ENCODE measurements at regions not wholly inside any gene's neighbourhood (a gene's known extent, or its start where the extent isn't known, plus 50 kb on each side); places are given as distances from the start of the nearest gene placed in this dataset.

DNA sequence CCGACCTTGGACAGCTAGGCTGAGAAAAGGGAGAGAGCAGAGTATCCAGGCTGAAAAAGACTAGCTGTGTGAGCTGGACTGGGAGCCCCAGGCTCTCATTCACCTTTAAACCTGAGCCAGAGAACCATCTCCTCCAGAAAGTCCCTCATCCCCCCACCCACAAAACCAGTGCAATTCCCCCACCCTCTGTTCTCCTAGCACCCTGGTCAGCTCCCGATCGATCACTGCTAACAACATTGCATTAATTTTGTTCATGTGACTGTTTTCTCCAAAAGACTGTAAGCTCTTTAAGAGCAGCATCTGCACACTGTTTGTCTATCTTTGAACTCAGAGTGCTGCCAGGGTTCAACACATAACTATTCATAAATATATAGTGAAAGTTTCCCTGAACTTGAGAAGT lies 67.1 kb upstream of the NFASC start:
- 100% methylated on average over 2 of the region's 3 CpGs for WGBS (ENCODE audit: insufficient coverage)
- Histone ChIP-seq H3K9me3 (ENCODE audit: control extremely low read depth in 1 of 5, control insufficient read depth in 4 of 5, insufficient read depth in 2 of 5, low read depth in 1 of 5, low read length in 4 of 5) (no peaks in the 10 kb centered on the region), H3K27me3 (replicated peaks in 2 of 5; ENCODE audit: control insufficient read depth in 4 of 5, insufficient read depth in 5 of 5, low read length in 4 of 5) (peaks cover 0 to 2% (median 0%) of the 10 kb centered on the region in 5 experiments), H3K36me3 (ENCODE audit: control insufficient read depth in 4 of 4, insufficient read depth in 4 of 4, low read length in 3 of 4) (no peaks in the 10 kb centered on the region), H3K27ac (ENCODE audit: insufficient read depth in 1 of 2, low read depth in 1 of 2, low read length in 2 of 2, poor library complexity in 1 of 2, severe bottlenecking in 2 of 2) (no peak overlapping the region), H3K4me1 (ENCODE audit: control extremely low read depth in 1 of 4, control insufficient read depth in 4 of 4, insufficient read depth in 4 of 4, low read length in 3 of 4) (peaks cover 3 to 20% (median 10%) of the 10 kb centered on the region in 4 experiments), H3K4me3 (ENCODE audit: control insufficient read depth in 1 of 7, extremely low read depth in 1 of 7, insufficient read depth in 4 of 7, low read depth in 2 of 7, low read length in 6 of 7) (no peak overlapping the region)
- ChIA-PET POLR2A (no interaction called here), CTCF (interaction anchor here (0.7 to 9.4 kb wide), 8 partner anchors 11 to 240 kb away, joined by 3 to 168 read pairs (median 3); no protein-coding TSS in a partner anchor)
- DNase-seq = no peak

DNA sequence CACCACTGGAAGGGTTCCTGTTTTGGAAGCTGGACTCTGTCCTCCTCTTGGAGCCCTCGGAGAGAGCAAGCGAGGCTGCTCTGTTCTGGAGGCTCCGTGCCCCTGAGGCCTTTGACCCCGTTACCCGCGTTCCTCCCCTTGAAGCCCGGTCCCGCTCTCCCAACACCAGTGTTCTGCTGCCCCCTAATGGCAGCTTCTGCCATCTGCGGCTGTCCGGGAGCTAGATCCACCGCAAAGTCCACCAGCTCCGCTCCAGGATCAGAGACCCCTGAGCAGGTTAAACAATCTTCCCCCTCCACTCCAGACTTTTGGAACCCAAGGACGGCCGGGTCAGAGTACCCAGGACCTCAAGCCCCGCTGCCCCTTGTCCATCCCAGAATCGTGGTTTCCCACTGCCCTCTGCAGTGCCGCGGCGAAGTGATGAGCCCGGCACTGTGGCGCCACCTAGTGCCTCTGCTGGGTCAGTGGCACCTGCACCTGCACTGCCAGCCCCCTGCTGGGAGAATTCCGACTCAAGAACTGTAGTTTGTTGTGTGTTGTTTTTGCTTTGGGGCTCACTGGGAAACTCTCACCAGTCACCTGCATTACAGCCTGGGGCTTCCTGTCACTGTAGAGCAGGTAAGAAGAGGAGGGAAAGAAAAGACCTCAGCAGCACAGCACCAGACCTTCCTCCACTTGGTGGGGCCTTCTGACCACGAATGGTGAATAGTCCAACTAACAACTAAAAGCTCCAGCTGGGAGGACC lies 63.5 kb upstream of the NFASC start:
- WGBS (ENCODE audit: insufficient coverage) = 0% methylated on average over 21 of the region's 23 CpGs
- peak; percentile 87 to 91 (median 89) for DNase-seq
- H3K9me3 ChIP-seq (ENCODE audit: control extremely low read depth in 1 of 5, control insufficient read depth in 4 of 5, insufficient read depth in 2 of 5, low read depth in 1 of 5, low read length in 4 of 5) = no peaks in the 10 kb centered on the region
- ChIA-PET CTCF (interaction anchor here (0.6 to 9.4 kb wide), 49 partner anchors 12 to 450 kb away, joined by 3 to 168 read pairs (median 4); partner anchors contain the start of gene PIK3C2B), POLR2A (interaction anchor here (0.6 kb wide), 1 partner anchor 242 kb away, joined by 4 read pairs; no protein-coding TSS in a partner anchor)
- H3K4me1 ChIP-seq (ENCODE audit: control extremely low read depth in 1 of 4, control insufficient read depth in 4 of 4, insufficient read depth in 4 of 4, low read length in 3 of 4) = peaks cover 3 to 20% (median 10%) of the 10 kb centered on the region in 4 experiments
- no peaks in the 10 kb centered on the region for H3K27me3 ChIP-seq (replicated peaks in 2 of 5; ENCODE audit: control insufficient read depth in 4 of 5, insufficient read depth in 5 of 5, low read length in 4 of 5)
- no peaks in the 10 kb centered on the region for H3K36me3 ChIP-seq (ENCODE audit: control insufficient read depth in 4 of 4, insufficient read depth in 4 of 4, low read length in 3 of 4)
- peak overlapping the region in 6 of 7 experiments; percentile 16 to 84 (median 66) for H3K4me3 ChIP-seq (ENCODE audit: control insufficient read depth in 1 of 7, extremely low read depth in 1 of 7, insufficient read depth in 4 of 7, low read depth in 2 of 7, low read length in 6 of 7)
- no peak overlapping the region for H3K27ac ChIP-seq (ENCODE audit: insufficient read depth in 1 of 2, low read depth in 1 of 2, low read length in 2 of 2, poor library complexity in 1 of 2, severe bottlenecking in 2 of 2)

DNA sequence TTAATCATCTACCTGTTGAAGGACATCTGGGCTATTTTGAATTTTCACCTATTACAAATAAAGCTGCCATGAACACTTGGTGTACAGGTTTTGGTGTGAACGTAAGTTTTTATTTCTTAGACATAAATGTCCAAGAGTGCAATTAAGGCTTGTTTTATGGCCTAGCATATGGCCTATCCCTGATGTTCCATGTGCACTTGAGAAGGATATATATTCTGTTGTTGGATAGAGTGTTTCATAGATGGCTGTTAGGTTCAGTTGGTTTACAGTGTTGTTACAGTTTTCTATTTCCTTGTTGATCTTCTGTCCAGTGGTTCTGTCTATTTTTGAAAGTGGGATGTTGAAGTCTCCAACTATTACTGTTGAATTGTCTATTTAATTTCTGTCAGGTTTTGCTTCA lies 61.2 kb upstream of the NFASC start:
- H3K4me1 ChIP-seq (ENCODE audit: control extremely low read depth in 1 of 4, control insufficient read depth in 4 of 4, insufficient read depth in 4 of 4, low read length in 3 of 4) = peaks cover 0 to 7% (median 2%) of the 10 kb centered on the region in 4 experiments
- H3K27ac ChIP-seq (ENCODE audit: insufficient read depth in 1 of 2, low read depth in 1 of 2, low read length in 2 of 2, poor library complexity in 1 of 2, severe bottlenecking in 2 of 2) = no peak overlapping the region
- WGBS (ENCODE audit: insufficient coverage) = no CpG with 5 or more reads among the region's 1 CpG
- H3K27me3 ChIP-seq (replicated peaks in 2 of 5; ENCODE audit: control insufficient read depth in 4 of 5, insufficient read depth in 5 of 5, low read length in 4 of 5) = peaks cover 0 to 13% (median 3%) of the 10 kb centered on the region in 5 experiments
- POLR2A ChIA-PET = no interaction called here
- DNase-seq = no peak
- no peak overlapping the region for H3K4me3 ChIP-seq (ENCODE audit: control insufficient read depth in 1 of 7, extremely low read depth in 1 of 7, insufficient read depth in 4 of 7, low read depth in 2 of 7, low read length in 6 of 7)
- H3K36me3 ChIP-seq (ENCODE audit: control insufficient read depth in 4 of 4, insufficient read depth in 4 of 4, low read length in 3 of 4) = no peaks in the 10 kb centered on the region
- CTCF ChIA-PET = interaction anchor here (1.5 to 9.4 kb wide), 3 partner anchors 9 to 240 kb away, joined by 6 to 168 read pairs (median 67); no protein-coding TSS in a partner anchor
- H3K9me3 ChIP-seq (ENCODE audit: control extremely low read depth in 1 of 5, control insufficient read depth in 4 of 5, insufficient read depth in 2 of 5, low read depth in 1 of 5, low read length in 4 of 5) = no peaks in the 10 kb centered on the region

DNA sequence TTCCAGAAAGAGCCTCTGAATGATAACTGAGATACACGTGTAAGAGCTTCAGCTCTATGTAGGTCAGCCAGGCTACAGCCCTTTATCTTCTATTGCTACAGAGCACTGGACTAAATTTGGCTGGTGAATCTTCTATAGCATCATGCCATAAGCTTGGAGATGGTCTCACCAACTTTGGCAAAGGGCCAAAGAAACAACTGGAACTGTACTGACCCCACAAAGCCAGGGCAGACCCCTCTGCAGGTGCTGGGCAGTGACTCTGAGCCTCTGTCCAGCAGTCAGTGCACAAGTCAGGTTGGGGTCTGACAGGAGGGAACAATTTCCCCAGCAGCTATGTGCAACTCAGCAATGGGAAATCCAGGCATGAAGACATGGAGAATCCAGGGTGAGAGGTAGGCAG lies 57.8 kb upstream of the NFASC start:
- Histone ChIP-seq H3K4me1 (ENCODE audit: control extremely low read depth in 1 of 4, control insufficient read depth in 4 of 4, insufficient read depth in 4 of 4, low read length in 3 of 4) (no peaks in the 10 kb centered on the region), H3K27ac (ENCODE audit: insufficient read depth in 1 of 2, low read depth in 1 of 2, low read length in 2 of 2, poor library complexity in 1 of 2, severe bottlenecking in 2 of 2) (no peak overlapping the region), H3K36me3 (ENCODE audit: control insufficient read depth in 4 of 4, insufficient read depth in 4 of 4, low read length in 3 of 4) (no peaks in the 10 kb centered on the region), H3K4me3 (ENCODE audit: control insufficient read depth in 1 of 7, extremely low read depth in 1 of 7, insufficient read depth in 4 of 7, low read depth in 2 of 7, low read length in 6 of 7) (no peak overlapping the region), H3K27me3 (replicated peaks in 2 of 5; ENCODE audit: control insufficient read depth in 4 of 5, insufficient read depth in 5 of 5, low read length in 4 of 5) (peaks cover 0 to 19% (median 9%) of the 10 kb centered on the region in 5 experiments), H3K9me3 (ENCODE audit: control extremely low read depth in 1 of 5, control insufficient read depth in 4 of 5, insufficient read depth in 2 of 5, low read depth in 1 of 5, low read length in 4 of 5) (no peaks in the 10 kb centered on the region)
- ChIA-PET POLR2A (interaction anchor here (0.5 to 0.6 kb wide), 2 partner anchors 15 to 210 kb away, joined by 3 to 6 read pairs; no protein-coding TSS in a partner anchor), CTCF (interaction anchor here (1.2 to 3.6 kb wide), 5 partner anchors 13 to 246 kb away, joined by 3 to 16 read pairs (median 3); no protein-coding TSS in a partner anchor)
- WGBS (ENCODE audit: insufficient coverage) = 90% methylated on average over 1 of the region's 1 CpG
- no peak for DNase-seq

DNA sequence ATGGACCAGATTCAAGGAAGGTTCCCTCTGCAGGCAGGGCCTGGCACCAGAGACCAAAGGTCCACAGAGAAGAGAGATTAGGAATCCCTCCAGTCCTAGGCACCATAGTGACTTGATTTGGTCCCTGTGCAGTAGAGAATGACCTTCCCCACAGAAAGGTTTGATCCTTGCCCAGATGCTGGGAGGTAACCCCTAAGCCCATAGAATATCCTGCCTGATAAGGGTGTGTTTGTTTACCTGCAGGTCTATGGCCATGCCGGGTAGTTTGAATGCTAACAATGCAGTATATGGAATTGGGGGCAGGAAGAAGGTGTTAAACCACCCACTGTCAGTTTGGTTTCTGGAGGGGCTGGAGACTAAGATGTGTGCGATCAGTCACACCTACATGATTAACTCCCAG lies 57.1 kb upstream of the NFASC start:
- DNase-seq = no peak
- no peaks in the 10 kb centered on the region for H3K4me1 ChIP-seq (ENCODE audit: control extremely low read depth in 1 of 4, control insufficient read depth in 4 of 4, insufficient read depth in 4 of 4, low read length in 3 of 4)
- no peaks in the 10 kb centered on the region for H3K36me3 ChIP-seq (ENCODE audit: control insufficient read depth in 4 of 4, insufficient read depth in 4 of 4, low read length in 3 of 4)
- 100% methylated on average over 1 of the region's 2 CpGs for WGBS (ENCODE audit: insufficient coverage)
- no peak overlapping the region for H3K27ac ChIP-seq (ENCODE audit: insufficient read depth in 1 of 2, low read depth in 1 of 2, low read length in 2 of 2, poor library complexity in 1 of 2, severe bottlenecking in 2 of 2)
- H3K9me3 ChIP-seq (ENCODE audit: control extremely low read depth in 1 of 5, control insufficient read depth in 4 of 5, insufficient read depth in 2 of 5, low read depth in 1 of 5, low read length in 4 of 5) = no peaks in the 10 kb centered on the region
- no peak overlapping the region for H3K4me3 ChIP-seq (ENCODE audit: control insufficient read depth in 1 of 7, extremely low read depth in 1 of 7, insufficient read depth in 4 of 7, low read depth in 2 of 7, low read length in 6 of 7)
- ChIA-PET POLR2A (interaction anchor here (0.6 kb wide), 1 partner anchor 15 kb away, joined by 3 read pairs; no protein-coding TSS in a partner anchor), CTCF (interaction anchor here (1.5 to 3.6 kb wide), 3 partner anchors 50 to 247 kb away, joined by 3 to 16 read pairs (median 3); no protein-coding TSS in a partner anchor)
- peaks cover 0 to 19% (median 9%) of the 10 kb centered on the region in 5 experiments for H3K27me3 ChIP-seq (replicated peaks in 2 of 5; ENCODE audit: control insufficient read depth in 4 of 5, insufficient read depth in 5 of 5, low read length in 4 of 5)

DNA sequence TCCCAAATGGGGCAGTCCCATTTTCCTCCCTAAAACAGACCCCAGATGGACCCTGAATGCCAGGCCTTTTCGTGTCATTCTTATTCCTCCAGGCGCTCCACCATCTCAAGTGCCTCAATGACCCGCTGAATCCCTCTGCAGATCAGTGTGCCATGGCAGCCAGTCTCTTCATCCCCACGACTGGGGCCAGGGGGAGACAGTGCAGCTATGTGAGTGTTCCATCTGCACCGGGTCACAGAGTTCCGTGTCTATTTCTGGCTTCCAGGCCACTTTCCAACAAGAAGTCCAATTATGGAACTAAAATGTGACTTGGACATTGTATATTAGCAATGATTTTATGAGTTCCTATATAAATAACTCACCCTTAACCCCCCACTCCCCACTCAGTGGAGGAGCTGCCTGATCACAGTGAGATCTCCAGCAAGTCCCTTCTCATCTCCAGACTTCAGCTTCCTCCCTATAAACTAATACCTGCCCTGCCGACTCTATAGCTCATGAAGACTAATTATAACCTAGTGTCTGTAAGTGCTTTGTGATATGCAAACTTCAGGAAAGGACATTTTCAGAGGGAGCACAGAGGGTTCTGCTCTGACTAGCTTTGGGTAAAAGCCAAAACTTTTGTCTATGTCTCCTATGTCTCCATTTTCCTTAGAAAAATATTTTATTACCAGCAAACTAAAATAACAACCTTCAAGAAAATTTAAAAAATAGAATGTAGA lies 56.3 kb upstream of the NFASC start:
- Histone ChIP-seq H3K4me3 (ENCODE audit: control insufficient read depth in 1 of 7, extremely low read depth in 1 of 7, insufficient read depth in 4 of 7, low read depth in 2 of 7, low read length in 6 of 7) (no peak overlapping the region), H3K27me3 (replicated peaks in 2 of 5; ENCODE audit: control insufficient read depth in 4 of 5, insufficient read depth in 5 of 5, low read length in 4 of 5) (peaks cover 0 to 19% (median 9%) of the 10 kb centered on the region in 5 experiments), H3K27ac (ENCODE audit: insufficient read depth in 1 of 2, low read depth in 1 of 2, low read length in 2 of 2, poor library complexity in 1 of 2, severe bottlenecking in 2 of 2) (no peak overlapping the region), H3K4me1 (ENCODE audit: control extremely low read depth in 1 of 4, control insufficient read depth in 4 of 4, insufficient read depth in 4 of 4, low read length in 3 of 4) (no peaks in the 10 kb centered on the region), H3K36me3 (ENCODE audit: control insufficient read depth in 4 of 4, insufficient read depth in 4 of 4, low read length in 3 of 4) (no peaks in the 10 kb centered on the region), H3K9me3 (ENCODE audit: control extremely low read depth in 1 of 5, control insufficient read depth in 4 of 5, insufficient read depth in 2 of 5, low read depth in 1 of 5, low read length in 4 of 5) (no peaks in the 10 kb centered on the region)
- CTCF ChIA-PET = interaction anchor here (1.5 to 8.5 kb wide), 2 partner anchors 7 to 51 kb away, joined by 3 to 67 read pairs; no protein-coding TSS in a partner anchor
- POLR2A ChIA-PET = no interaction called here
- DNase-seq = no peak
- WGBS (ENCODE audit: insufficient coverage) = 80% methylated on average over 5 of the region's 7 CpGs
